ENCODE measurements at regions not wholly inside any gene's neighbourhood (a gene's known extent, or its start where the extent isn't known, plus 50 kb on each side); places are given as distances from the start of the nearest gene placed in this dataset.

DNA sequence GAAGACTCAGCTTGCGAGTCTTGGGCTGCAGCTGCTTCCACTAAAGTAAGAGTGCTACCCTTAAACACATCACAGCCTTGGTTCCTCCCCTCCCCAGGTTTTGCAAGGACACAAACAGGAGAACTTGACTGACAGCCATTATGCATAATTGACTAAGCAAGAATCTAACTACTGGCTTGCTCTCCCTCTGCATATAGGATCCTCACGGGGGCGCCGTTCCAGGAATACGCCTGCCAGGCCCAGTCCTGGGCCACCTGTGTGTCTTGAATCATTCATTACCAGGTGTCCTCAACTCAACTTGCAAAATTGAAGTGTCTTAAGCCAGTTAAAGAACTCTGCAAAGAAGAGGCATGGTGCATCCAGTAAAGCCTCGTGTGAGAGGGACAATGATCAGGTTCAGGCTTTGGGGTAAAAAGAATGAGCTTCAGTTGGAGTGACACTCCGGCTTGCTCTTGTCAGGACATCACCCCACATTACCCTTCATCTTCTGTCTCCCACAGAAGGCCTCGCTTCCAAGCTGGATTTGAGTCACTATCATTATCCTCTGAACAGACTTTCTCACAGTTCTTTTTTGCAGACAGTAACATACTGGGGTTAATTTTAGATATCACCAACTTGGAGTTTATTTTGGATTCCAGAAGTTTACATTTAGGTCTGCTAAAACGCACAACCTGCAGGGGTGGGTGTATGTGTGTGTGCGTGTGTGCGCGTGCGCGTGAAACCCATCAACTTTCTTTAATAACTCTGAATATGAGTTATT is 273.5 kb upstream of the HS3ST1 start:
- Histone ChIP-seq H3K4me1 (replicated peaks in 1 of 2; ENCODE audit: control insufficient read depth in 2 of 2, insufficient read depth in 2 of 2, low read length in 2 of 2) (no peaks in the 10 kb centered on the region), H3K9me1 (ENCODE audit: control insufficient read depth, insufficient read depth, low read length) (no peaks in the 10 kb centered on the region), H3K9me3 (replicated peaks; ENCODE audit: control insufficient read depth, insufficient read depth, low read depth, low read length) (no peaks in the 10 kb centered on the region), H3K4me2 (ENCODE audit: insufficient read depth, low read length) (no peak overlapping the region), H4K20me1 (replicated peaks; ENCODE audit: control insufficient read depth, insufficient read depth, low read length) (no peaks in the 10 kb centered on the region), H3K79me2 (ENCODE audit: control insufficient read depth, insufficient read depth, low read length) (no peaks in the 10 kb centered on the region), H3K27me3 (ENCODE audit: control insufficient read depth in 2 of 2, insufficient read depth in 2 of 2, low read length in 2 of 2) (no peaks in the 10 kb centered on the region), H2AFZ (ENCODE audit: low read depth, low read length) (no peak overlapping the region), H3K36me3 (ENCODE audit: control insufficient read depth, insufficient read depth, low read length) (no peaks in the 10 kb centered on the region), H3K4me3 (no peak overlapping the region), H3K27ac (ENCODE audit: extremely low read depth, low read depth, low read length) (no peak overlapping the region), H3K9ac (ENCODE audit: insufficient read depth in 1 of 2, low read depth in 2 of 2, low read length in 2 of 2) (no peak overlapping the region)
- no peak for TF ChIP-seq TAF7 (tag; IDR thresholded peaks at IDR 0.05)
- TF ChIP-seq PTRF (tag; IDR thresholded peaks at IDR 0.05) = no peak
- TF ChIP-seq, protein P1, sequence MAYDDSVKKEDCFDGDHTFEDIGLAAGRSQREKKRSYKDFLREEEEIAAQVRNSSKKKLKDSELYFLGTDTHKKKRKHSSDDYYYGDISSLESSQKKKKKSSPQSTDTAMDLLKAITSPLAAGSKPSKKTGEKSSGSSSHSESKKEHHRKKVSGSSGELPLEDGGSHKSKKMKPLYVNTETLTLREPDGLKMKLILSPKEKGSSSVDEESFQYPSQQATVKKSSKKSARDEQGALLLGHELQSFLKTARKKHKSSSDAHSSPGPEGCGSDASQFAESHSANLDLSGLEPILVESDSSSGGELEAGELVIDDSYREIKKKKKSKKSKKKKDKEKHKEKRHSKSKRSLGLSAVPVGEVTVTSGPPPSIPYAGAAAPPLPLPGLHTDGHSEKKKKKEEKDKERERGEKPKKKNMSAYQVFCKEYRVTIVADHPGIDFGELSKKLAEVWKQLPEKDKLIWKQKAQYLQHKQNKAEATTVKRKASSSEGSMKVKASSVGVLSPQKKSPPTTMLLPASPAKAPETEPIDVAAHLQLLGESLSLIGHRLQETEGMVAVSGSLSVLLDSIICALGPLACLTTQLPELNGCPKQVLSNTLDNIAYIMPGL (CRISPR knock-in tag; IDR thresholded peaks at IDR 0.05) = no peak
- TF ChIP-seq, protein P2, sequence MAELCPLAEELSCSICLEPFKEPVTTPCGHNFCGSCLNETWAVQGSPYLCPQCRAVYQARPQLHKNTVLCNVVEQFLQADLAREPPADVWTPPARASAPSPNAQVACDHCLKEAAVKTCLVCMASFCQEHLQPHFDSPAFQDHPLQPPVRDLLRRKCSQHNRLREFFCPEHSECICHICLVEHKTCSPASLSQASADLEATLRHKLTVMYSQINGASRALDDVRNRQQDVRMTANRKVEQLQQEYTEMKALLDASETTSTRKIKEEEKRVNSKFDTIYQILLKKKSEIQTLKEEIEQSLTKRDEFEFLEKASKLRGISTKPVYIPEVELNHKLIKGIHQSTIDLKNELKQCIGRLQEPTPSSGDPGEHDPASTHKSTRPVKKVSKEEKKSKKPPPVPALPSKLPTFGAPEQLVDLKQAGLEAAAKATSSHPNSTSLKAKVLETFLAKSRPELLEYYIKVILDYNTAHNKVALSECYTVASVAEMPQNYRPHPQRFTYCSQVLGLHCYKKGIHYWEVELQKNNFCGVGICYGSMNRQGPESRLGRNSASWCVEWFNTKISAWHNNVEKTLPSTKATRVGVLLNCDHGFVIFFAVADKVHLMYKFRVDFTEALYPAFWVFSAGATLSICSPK (IDR thresholded peaks at IDR 0.05; ENCODE audit: borderline replicate concordance) = no peak
- no peak for TF ChIP-seq RBM15 (IDR thresholded peaks at IDR 0.05; ENCODE audit: insufficient read depth, low read length)
- no peak for TF ChIP-seq GATAD2B (IDR thresholded peaks at IDR 0.05; ENCODE audit: borderline replicate concordance)
- no peak for TF ChIP-seq ZNF445 (CRISPR knock-in tag; IDR thresholded peaks at IDR 0.05; ENCODE audit: low read depth)
- TF ChIP-seq ZNF785 (CRISPR knock-in tag; IDR thresholded peaks at IDR 0.05) = no peak
- TF ChIP-seq CBFA2T3 (IDR thresholded peaks at IDR 0.05) = no peak
- TF ChIP-seq NR1H2 (CRISPR knock-in tag; IDR thresholded peaks at IDR 0.05) = no peak
- no peak for TF ChIP-seq ZNF551 (CRISPR knock-in tag; IDR thresholded peaks at IDR 0.05)
- ChIA-PET CTCF (ENCODE audit: low intra/inter-chr PET ratio) (no interaction called here), POLR2A (no interaction called here)
- FAIRE-seq (no peak), DNase-seq (ENCODE audit: extremely low read depth in 1 of 4, low spot score in 3 of 4) (no peak), ATAC-seq (no peak)
- 5% methylated on average over 14 of the region's 14 CpGs for WGBS (ENCODE audit: insufficient coverage, low coverage, missing lambda C conversion rate)
- in situ Hi-C loops (cut with MboI) (no loop called here), intact Hi-C loops (cut with micrococcal nuclease) (no loop called here)
- no TSS peak for BruUV-seq (replicated peaks)

Data from K562 (cell line).